ENCODE measurements at regions not wholly inside any gene's neighbourhood (a gene's known extent, or its start where the extent isn't known, plus 50 kb on each side); places are given as distances from the start of the nearest gene placed in this dataset.

GRCh38 chr1:188551176-188551575 is 1722.4 kb downstream of the PLA2G4A start:
- TF ChIP-seq CTCF (IDR thresholded peaks at IDR 0.05) (no peak), ZFX (IDR thresholded peaks at IDR 0.05; ENCODE audit: borderline replicate concordance) (no peak)

Data from 22Rv1 (cell line).